ENCODE measurements at regions not wholly inside any gene's neighbourhood (a gene's known extent, or its start where the extent isn't known, plus 50 kb on each side); places are given as distances from the start of the nearest gene placed in this dataset.
A peak's percentile ranks its signal among the peaks of the same experiment; 100 is the strongest.

DNA sequence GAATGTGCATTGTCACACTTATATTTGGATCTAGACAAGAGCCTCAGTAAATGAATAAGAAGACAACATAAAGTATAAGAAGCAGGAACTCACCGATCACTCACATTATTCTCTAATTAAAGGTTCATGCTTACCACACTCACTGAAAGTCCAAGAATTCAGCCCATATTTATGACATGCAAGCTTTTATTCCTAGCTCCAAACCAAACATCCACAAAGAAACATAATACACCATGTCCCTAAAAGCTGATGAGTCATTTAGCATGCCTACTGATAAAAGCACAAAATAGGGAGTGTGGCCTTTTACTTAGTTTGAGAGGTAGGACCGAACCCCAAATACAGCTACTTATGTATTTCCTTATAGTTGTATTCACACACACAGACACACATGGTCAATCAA lies 1094.6 kb upstream of the CDH2 start:
- DNase-seq (ENCODE audit: low read depth) = peak; percentile 35
- H3K4me3 ChIP-seq (ENCODE audit: low read depth, low read length) = no peak overlapping the region
- TF ChIP-seq, protein P1, sequence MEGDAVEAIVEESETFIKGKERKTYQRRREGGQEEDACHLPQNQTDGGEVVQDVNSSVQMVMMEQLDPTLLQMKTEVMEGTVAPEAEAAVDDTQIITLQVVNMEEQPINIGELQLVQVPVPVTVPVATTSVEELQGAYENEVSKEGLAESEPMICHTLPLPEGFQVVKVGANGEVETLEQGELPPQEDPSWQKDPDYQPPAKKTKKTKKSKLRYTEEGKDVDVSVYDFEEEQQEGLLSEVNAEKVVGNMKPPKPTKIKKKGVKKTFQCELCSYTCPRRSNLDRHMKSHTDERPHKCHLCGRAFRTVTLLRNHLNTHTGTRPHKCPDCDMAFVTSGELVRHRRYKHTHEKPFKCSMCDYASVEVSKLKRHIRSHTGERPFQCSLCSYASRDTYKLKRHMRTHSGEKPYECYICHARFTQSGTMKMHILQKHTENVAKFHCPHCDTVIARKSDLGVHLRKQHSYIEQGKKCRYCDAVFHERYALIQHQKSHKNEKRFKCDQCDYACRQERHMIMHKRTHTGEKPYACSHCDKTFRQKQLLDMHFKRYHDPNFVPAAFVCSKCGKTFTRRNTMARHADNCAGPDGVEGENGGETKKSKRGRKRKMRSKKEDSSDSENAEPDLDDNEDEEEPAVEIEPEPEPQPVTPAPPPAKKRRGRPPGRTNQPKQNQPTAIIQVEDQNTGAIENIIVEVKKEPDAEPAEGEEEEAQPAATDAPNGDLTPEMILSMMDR (IDR thresholded peaks at IDR 0.05; ENCODE audit: insufficient read depth, low read length) = no peak

DNA sequence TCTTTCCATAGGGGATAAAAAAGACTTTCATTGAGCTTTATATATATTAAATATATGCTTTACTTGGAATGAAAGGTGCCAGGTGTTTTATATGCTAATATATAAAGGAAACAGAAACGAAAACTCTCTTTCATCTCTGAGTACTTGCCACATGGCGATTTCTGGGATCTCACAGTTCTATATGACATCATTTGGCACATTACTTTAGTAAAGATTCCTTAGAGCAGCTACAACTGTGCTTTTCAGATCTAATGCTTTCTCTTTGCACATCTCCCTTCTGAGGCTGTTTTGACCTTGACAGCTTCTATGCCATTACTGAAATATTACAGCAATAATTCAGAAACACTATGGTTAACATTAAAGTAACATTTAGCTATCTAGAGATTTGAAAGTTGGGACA lies 1082.9 kb upstream of the CDH2 start:
- no peak overlapping the region for H3K4me3 ChIP-seq (ENCODE audit: low read depth, low read length)
- TF ChIP-seq, protein P1 (IDR thresholded peaks at IDR 0.05; ENCODE audit: insufficient read depth, low read length) = no peak
- DNase-seq (ENCODE audit: low read depth) = peak; percentile 38

DNA sequence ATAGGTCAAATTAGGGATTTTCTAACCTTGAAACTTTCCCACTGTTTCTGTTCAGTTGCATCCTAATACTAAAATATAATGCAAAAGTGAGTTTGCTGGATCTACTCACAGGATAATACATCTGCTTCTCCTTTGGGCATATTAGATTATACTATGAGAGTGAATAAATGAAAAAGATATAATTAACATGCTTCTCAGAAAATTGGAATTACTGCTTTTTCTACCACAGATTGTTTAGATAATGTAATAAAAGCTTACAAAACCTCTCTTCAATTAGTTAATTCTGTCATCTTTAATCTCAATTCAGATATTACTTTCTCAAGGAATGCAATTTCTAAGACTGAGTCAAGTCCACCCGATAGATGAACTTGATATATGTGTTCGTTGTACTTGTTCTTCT lies 1077.2 kb upstream of the CDH2 start:
- no peak for DNase-seq (ENCODE audit: low read depth)
- TF ChIP-seq, protein P1 (IDR thresholded peaks at IDR 0.05; ENCODE audit: insufficient read depth, low read length) = no peak
- no peak overlapping the region for H3K4me3 ChIP-seq (ENCODE audit: low read depth, low read length)

DNA sequence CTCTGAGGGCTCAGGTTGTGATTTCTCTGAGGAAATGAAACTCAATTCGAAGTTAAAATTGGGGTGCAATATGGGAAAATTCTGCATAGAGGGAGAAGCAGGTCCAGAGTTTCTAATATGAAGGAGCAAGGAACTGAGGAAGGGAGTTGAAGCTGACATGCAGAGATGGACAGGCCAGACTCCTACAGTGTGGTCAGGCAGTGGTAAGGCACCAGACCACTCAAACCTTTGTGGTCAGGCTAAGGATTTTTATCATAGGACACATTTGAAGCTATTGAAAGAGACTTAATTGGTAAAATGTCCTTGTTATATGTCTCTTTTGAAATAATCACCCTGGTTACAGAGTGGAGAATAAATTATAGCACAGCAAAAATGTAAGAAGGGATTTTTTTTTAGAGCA lies 1074.8 kb upstream of the CDH2 start:
- TF ChIP-seq, protein P1 (IDR thresholded peaks at IDR 0.05; ENCODE audit: insufficient read depth, low read length) = no peak
- DNase-seq (ENCODE audit: low read depth) = no peak
- H3K4me3 ChIP-seq (ENCODE audit: low read depth, low read length) = no peak overlapping the region

DNA sequence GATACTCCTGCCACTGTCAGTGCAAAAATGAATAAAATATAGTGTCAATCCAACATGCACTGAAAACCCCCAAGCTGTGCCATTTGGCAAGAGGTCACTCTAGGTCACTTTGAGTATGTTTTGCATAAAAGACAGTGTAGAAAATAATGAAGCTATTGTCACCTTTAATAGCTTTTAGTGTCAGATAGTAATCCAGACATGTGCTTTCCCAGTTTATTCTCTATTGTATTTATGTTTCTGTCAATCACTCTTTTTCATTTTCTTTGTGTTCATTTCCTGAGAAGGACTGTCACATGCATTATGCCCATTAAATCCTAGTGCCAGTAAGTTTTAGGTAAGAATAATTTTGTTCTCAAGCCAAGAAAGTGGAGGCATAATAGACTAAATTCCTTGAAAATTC lies 1073.9 kb upstream of the CDH2 start:
- no peak for DNase-seq (ENCODE audit: low read depth)
- TF ChIP-seq, protein P1 (IDR thresholded peaks at IDR 0.05; ENCODE audit: insufficient read depth, low read length) = no peak
- no peak overlapping the region for H3K4me3 ChIP-seq (ENCODE audit: low read depth, low read length)

DNA sequence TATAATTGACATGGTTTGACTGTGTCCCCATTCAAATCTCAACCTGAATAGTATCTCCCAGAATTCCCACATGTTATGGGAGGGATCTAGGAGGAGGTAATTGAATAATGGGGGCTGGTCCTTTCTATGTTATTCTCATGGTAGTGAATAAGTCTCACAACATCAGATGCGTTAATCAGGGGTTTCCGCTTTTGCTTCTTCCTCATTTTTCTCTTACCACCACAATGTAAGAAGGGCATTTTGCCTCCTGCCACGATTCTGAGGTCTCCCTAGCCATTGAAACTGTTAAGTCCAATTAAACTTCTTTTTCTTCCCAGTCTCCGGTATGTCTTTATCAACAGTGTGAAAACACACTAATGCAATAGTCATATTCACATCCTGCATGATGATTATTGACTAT lies 1073.3 kb upstream of the CDH2 start:
- TF ChIP-seq, protein P1 (IDR thresholded peaks at IDR 0.05; ENCODE audit: insufficient read depth, low read length) = no peak
- no peak for DNase-seq (ENCODE audit: low read depth)

DNA sequence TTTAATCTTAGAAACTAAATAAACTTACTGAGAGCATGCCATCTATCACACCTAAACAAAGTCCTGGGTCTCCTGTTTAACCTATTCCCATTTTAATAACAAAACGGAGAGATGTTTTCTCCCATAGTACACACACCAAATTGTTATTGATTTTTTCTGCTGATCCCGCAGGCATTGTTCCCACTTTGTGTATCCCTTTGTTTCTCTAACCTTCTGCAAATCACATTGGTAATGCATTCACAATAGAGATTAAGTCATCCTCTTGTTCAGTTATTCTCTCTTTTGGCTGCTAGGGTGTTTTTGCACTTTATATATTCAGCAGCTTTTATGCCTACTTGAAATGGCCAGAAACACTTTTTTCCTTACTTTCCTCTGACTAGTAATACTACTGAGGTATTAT lies 1071.9 kb upstream of the CDH2 start:
- TF ChIP-seq, protein P1 (IDR thresholded peaks at IDR 0.05; ENCODE audit: insufficient read depth, low read length) = no peak
- no peak for DNase-seq (ENCODE audit: low read depth)
- no peak overlapping the region for H3K4me3 ChIP-seq (ENCODE audit: low read depth, low read length)

More for the DNA sequence above, 1073.3 kb upstream of the CDH2 start:
- no peak overlapping the region for H3K4me3 ChIP-seq (ENCODE audit: low read depth, low read length)
